Lower leg skin (tissue), 4 donors: ENCODE measurements at regions not wholly inside any gene's neighbourhood (a gene's known extent, or its start where the extent isn't known, plus 50 kb on each side); places are given as distances from the start of the nearest gene placed in this dataset.

Source experiments
- DNase-seq, 2 donors: peaks; one replicate each; pipeline ENCODE4 v3.0.0-alpha.2; 2019; ENCODE audit warnings: low spot score in 2 of 2
- H3K4me3 ChIP-seq: fragments of 200-600 bp; sonication (generic); 2 replicates; pipeline ENCODE4 v1.5.1; 2017; ENCODE audit warnings: mild to moderate bottlenecking, low read depth; ENCODE audit not compliant: poor library complexity, severe bottlenecking
- CTCF ChIP-seq, 3 donors: fragments of 450-650 bp; IDR thresholded peaks; one replicate each; pipeline ENCODE4 v1.5.1; 2016; ENCODE audit warnings: antibody characterized with exemption in 3 of 3, mild to moderate bottlenecking in 3 of 3, moderate library complexity in 2 of 3
- POLR2A ChIP-seq, 2 donors: fragments of 450-650 bp; IDR thresholded peaks; one replicate each; pipeline ENCODE4 v1.6.1; 2016 to 2017; ENCODE audit warnings: antibody characterized with exemption in 2 of 2, mild to moderate bottlenecking in 1 of 2, moderate library complexity in 1 of 2
- WGBS, 2 donors: methylation state at CpG; one replicate each; pipeline ENCODE4 v1.1.5; 2018; 5-methylcytosine and 5-hydroxymethylcytosine counted together
- intact Hi-C: fragments of 100-400 bp; cut with DNase I; formaldehyde crosslinking; loops from one replicate; pipeline ENCODE4 v1.15.0; 2023; ENCODE audit warnings: low total_unique reads

GRCh38 chr17:72397687-72398086, 276.9 kb downstream of the SOX9 start:
- no peak overlapping the region for H3K4me3 ChIP-seq
- WGBS, 2 donors, result 56 to 64% methylated on average over 3 of the region's 3 CpGs
- TF ChIP-seq CTCF (IDR thresholded peaks at IDR 0.05), result no peak
- no peak for TF ChIP-seq POLR2A (IDR thresholded peaks at IDR 0.05)
- intact Hi-C loops, result no loop called here
- no peak for DNase-seq

GRCh38 chr17:72399023-72399607, 278.3 kb downstream of the SOX9 start:
- TF ChIP-seq CTCF (IDR thresholded peaks at IDR 0.05) (no peak), POLR2A (IDR thresholded peaks at IDR 0.05) (no peak)
- WGBS, 2 donors, result 93% methylated on average over 9 of the region's 9 CpGs
- no peak for DNase-seq
- intact Hi-C loops, result no loop called here
- no peak overlapping the region for H3K4me3 ChIP-seq

- no peak for DNase-seq
- intact Hi-C loops, result no loop called here
- WGBS, 2 donors, result 90 to 92% methylated on average over 15 of the region's 15 CpGs
Measured at GRCh38 chr17:72399608-72400487, 279.0 kb downstream of the SOX9 start.

GRCh38 chr17:72400488-72400827, 279.6 kb downstream of the SOX9 start:
- 86% methylated on average over 7 of the region's 7 CpGs for WGBS, 2 donors
- intact Hi-C loops, result no loop called here
- no peak for TF ChIP-seq CTCF (IDR thresholded peaks at IDR 0.05)
- TF ChIP-seq POLR2A (IDR thresholded peaks at IDR 0.05), result no peak
- DNase-seq, result no peak
- H3K4me3 ChIP-seq, result no peak overlapping the region

More at GRCh38 chr17:72399608-72400487, 279.0 kb downstream of the SOX9 start:
- TF ChIP-seq CTCF (IDR thresholded peaks at IDR 0.05) (peak in 1 of 3 donors; percentile 16), POLR2A (IDR thresholded peaks at IDR 0.05) (no peak)
- H3K4me3 ChIP-seq, result no peak overlapping the region

GRCh38 chr17:72400863-72401262, 280.0 kb downstream of the SOX9 start:
- 91 to 92% methylated on average over 3 of the region's 3 CpGs for WGBS, 2 donors
- no peak overlapping the region for H3K4me3 ChIP-seq
- DNase-seq, result no peak
- intact Hi-C loops, result no loop called here
- TF ChIP-seq CTCF (IDR thresholded peaks at IDR 0.05) (no peak), POLR2A (IDR thresholded peaks at IDR 0.05) (no peak)
